GM12865 (cell line): ENCODE measurements at regions not wholly inside any gene's neighbourhood (a gene's known extent, or its start where the extent isn't known, plus 50 kb on each side); places are given as distances from the start of the nearest gene placed in this dataset.

Experiments used
- DNase-seq: peaks from one replicate; pipeline ENCODE4 v3.0.0; 2010; ENCODE audit warnings: low read depth
- H3K4me3 ChIP-seq: 2 replicates; pipeline ENCODE4 v1.5.1; 2011; ENCODE audit warnings: mild to moderate bottlenecking, low read depth, low read length, control low read depth
- TF ChIP-seq, protein P1 (sequence below): IDR thresholded peaks from 2 replicates; pipeline ENCODE4 v1.5.1; 2011; ENCODE audit warnings: low read length, control low read depth, low read depth, inconsistent platforms; ENCODE audit not compliant: insufficient read depth; ENCODE audit errors: missing control alignments

- no peak for DNase-seq
Measured at GRCh38 chr2:24432121-24432520, 58.9 kb upstream of the NCOA1 start.

DNA sequence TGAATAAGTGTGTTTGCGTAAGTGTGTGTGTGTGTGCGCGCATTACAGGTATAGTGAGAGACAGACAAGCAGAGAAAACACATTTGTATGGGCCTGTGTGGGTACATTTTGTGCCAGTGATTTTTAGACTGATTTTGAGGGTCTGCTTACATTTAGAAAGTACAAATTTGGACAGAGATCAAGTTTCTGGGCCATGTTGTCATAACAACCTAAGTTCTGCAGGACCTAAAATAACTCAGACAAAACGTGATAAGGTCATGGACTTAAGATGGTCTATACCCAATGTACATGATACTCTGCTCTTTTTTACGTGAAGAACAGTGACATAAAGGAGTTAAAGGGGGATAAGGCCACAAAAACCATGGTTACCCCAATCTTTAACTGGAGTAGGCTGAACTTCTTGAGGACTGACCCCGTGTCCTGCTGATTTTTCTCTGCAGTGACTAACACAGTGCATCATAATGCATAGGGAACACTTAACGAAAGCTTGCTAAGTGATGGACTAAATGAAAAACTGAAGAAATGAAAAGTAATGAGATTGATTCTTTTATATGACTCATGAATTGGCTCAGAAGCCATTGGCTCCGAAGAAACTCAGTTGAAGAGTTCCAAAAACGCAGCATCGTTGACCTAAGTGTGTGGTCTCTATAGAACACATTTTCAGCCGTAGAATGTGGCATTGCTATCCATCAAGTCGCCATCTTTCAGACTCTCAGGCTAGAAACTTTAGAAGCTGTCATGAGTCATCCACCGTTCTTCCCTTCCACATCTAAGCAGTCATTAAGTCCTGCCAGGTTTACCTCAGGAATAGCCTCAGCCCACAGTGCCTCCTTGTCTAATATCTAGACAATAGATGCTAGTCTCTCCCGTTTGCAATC is 61.6 kb upstream of the NCOA1 start:
- TF ChIP-seq, protein P1, sequence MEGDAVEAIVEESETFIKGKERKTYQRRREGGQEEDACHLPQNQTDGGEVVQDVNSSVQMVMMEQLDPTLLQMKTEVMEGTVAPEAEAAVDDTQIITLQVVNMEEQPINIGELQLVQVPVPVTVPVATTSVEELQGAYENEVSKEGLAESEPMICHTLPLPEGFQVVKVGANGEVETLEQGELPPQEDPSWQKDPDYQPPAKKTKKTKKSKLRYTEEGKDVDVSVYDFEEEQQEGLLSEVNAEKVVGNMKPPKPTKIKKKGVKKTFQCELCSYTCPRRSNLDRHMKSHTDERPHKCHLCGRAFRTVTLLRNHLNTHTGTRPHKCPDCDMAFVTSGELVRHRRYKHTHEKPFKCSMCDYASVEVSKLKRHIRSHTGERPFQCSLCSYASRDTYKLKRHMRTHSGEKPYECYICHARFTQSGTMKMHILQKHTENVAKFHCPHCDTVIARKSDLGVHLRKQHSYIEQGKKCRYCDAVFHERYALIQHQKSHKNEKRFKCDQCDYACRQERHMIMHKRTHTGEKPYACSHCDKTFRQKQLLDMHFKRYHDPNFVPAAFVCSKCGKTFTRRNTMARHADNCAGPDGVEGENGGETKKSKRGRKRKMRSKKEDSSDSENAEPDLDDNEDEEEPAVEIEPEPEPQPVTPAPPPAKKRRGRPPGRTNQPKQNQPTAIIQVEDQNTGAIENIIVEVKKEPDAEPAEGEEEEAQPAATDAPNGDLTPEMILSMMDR, result no peak

More at GRCh38 chr2:24432121-24432520, 58.9 kb upstream of the NCOA1 start:
- TF ChIP-seq, protein P1, result no peak
- H3K4me3 ChIP-seq, result no peak overlapping the region

GRCh38 chr2:24424387-24424786 is 64.1 kb upstream of the ITSN2 start:
- DNase-seq, result no peak
- no peak overlapping the region for H3K4me3 ChIP-seq
- TF ChIP-seq, protein P1, result no peak

More for the DNA sequence above, 61.6 kb upstream of the NCOA1 start:
- DNase-seq, result no peak
- no peak overlapping the region for H3K4me3 ChIP-seq

DNA sequence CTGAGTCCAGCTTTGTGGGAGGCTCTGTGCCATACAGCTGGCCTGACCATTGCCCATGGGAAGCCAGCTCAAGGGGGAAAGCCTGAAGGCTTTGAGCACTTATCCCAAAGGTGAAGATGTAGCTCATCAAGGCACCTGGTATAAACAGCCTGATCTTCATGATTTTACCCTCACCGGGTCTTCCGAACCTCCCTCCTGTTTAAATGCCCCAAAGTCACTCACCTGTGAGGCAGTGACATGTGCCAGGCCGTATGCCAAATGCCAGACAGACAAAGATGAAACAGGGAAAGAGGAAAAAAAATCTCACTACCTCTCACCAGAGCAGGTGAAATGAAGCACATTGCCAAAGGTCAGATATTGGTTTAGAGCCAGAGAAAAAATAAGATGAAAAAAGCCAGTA is 62.8 kb upstream of the ITSN2 start:
- H3K4me3 ChIP-seq, result no peak overlapping the region
- DNase-seq, result no peak
- TF ChIP-seq, protein P1, result no peak

- TF ChIP-seq, protein P1, result peak; percentile 55
- H3K4me3 ChIP-seq, result no peak overlapping the region
- DNase-seq, result peak; percentile 65
Measured at GRCh38 chr2:24421668-24422067, 61.3 kb upstream of the ITSN2 start.

DNA sequence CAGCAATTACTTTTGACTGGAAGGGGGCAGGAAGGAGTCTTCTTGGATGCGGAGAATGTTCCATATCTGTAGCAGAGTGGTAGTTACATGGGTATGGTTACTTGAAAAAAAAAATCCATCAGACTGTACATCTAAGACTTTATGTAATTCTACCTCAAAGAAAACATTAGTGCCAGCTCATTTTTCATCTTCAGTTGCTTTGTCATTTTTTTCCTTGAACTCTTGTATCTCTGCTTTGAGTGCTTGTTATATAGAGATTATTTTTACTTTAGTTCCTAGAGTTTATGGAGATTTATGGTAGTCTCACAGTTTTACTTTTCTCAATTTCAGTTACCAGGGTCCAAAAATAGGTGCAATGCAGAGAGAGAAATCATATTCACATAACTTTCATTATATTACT is 60.0 kb upstream of the ITSN2 start:
- no peak for DNase-seq
- TF ChIP-seq, protein P1, result no peak
- H3K4me3 ChIP-seq, result no peak overlapping the region
